Adrenal gland (tissue), 9 donors: ENCODE measurements at regions not wholly inside any gene's neighbourhood (a gene's known extent, or its start where the extent isn't known, plus 50 kb on each side); places are given as distances from the start of the nearest gene placed in this dataset.

Source experiments
- DNase-seq, 7 donors: peaks; one replicate each; pipeline ENCODE4 v3.0.0-alpha.2; 2019 to 2020
- H3K27ac ChIP-seq, 5 donors: fragments of 200-600 bp; sonication (generic) in 4 of 5; 1 replicate in 3 of 5; 2 replicates in 2 of 5; pipeline versions ENCODE4 v1.5.1 to v1.8.0; 2016 to 2020; ENCODE audit warnings: mild to moderate bottlenecking in 1 of 5
- H3K27me3 ChIP-seq: fragments of 200-600 bp; 2 replicates; pipeline ENCODE4 v1.8.0; 2021
- H3K36me3 ChIP-seq, 2 donors: fragments of 200-600 bp; replicated peaks in 1 of 2; 1 replicate in 1 of 2; 2 replicates in 1 of 2; pipeline versions ENCODE4 v1.5.1 to v1.8.0; 2018 to 2022
- H3K4me1 ChIP-seq, 2 donors: fragments of 200-600 bp; replicated peaks in 1 of 2; 1 replicate in 1 of 2; 2 replicates in 1 of 2; pipeline versions ENCODE4 v1.5.1 to v1.8.0; 2018 to 2021
- H3K4me3 ChIP-seq, 4 donors: fragments of 200-600 bp; sonication (generic) in 3 of 4; one replicate each; pipeline ENCODE4 v1.5.1; 2016 to 2018
- H3K9me3 ChIP-seq, 3 donors: fragments of 200-600 bp; sonication (generic) in 1 of 3; replicated peaks in 1 of 3; 1 replicate in 2 of 3; 2 replicates in 1 of 3; pipeline versions ENCODE4 v1.5.1 to v1.8.0; 2016 to 2021
- POLR2A ChIP-seq, 2 donors: fragments of 450-650 bp; IDR thresholded peaks; one replicate each; pipeline ENCODE4 v1.6.1; 2017; ENCODE audit warnings: antibody characterized with exemption in 2 of 2, mild to moderate bottlenecking in 2 of 2, moderate library complexity in 1 of 2
- WGBS, 4 donors: extraction: QIAGEN DNeasy Blood & Tissue Kit in 2 of 4; methylation state at CpG; one replicate each; pipeline versions ENCODE4 v1.1.5 to v1.1.7; 2013 to 2017; 5-methylcytosine and 5-hydroxymethylcytosine counted together
- intact Hi-C, 2 donors: fragments of 100-400 bp; cut with DNase I; formaldehyde crosslinking; loops; one replicate each; pipeline versions ENCODE4 v1.14.1 to v1.15.0; 2022 to 2023
- TF ChIP-seq, protein P1 (sequence below), 6 experiments: fragments of 450-650 bp in 4 of 6; fragments of 200-600 bp in 2 of 6; sonication (generic) in 1 of 6; IDR thresholded peaks; 1 replicate in 5 of 6; 2 replicates in 1 of 6; pipeline versions ENCODE4 v1.5.1 to v1.8.0; 2016 to 2021; ENCODE audit warnings: antibody characterized with exemption in 6 of 6, mild to moderate bottlenecking in 2 of 6, moderate library complexity in 1 of 6
- donor health status: healthy with polysubstance abuse.
- donor health status: Bipolar disorder and iron deficiency.
- donor health status: DM: yes; HTN: yes; CAD: no.
- donor health status: DM: no; HTN: no; CAD: no.
- donor health status: DM: no; HTN: no; CAD: no.

- Histone ChIP-seq H3K27ac (no peak overlapping the region), H3K27me3 (no peaks in the 10 kb centered on the region), H3K4me1 (no peaks in the 10 kb centered on the region), H3K4me3 (no peak overlapping the region), H3K9me3 (no peaks in the 10 kb centered on the region), H3K36me3 (no peaks in the 10 kb centered on the region)
- TF ChIP-seq POLR2A (IDR thresholded peaks at IDR 0.05), result no peak
- TF ChIP-seq, protein P1, sequence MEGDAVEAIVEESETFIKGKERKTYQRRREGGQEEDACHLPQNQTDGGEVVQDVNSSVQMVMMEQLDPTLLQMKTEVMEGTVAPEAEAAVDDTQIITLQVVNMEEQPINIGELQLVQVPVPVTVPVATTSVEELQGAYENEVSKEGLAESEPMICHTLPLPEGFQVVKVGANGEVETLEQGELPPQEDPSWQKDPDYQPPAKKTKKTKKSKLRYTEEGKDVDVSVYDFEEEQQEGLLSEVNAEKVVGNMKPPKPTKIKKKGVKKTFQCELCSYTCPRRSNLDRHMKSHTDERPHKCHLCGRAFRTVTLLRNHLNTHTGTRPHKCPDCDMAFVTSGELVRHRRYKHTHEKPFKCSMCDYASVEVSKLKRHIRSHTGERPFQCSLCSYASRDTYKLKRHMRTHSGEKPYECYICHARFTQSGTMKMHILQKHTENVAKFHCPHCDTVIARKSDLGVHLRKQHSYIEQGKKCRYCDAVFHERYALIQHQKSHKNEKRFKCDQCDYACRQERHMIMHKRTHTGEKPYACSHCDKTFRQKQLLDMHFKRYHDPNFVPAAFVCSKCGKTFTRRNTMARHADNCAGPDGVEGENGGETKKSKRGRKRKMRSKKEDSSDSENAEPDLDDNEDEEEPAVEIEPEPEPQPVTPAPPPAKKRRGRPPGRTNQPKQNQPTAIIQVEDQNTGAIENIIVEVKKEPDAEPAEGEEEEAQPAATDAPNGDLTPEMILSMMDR (IDR thresholded peaks at IDR 0.05), result no peak
- 62 to 67% (median 65%) methylated on average over 6 of the region's 6 CpGs for WGBS, 4 donors
- peak in 2 of 7 donors; percentile 7 to 24 for DNase-seq
- intact Hi-C loops, result no loop called here
Observed at GRCh38 chr9:107213561-107214028, 69.5 kb upstream of the RAD23B start.

DNA sequence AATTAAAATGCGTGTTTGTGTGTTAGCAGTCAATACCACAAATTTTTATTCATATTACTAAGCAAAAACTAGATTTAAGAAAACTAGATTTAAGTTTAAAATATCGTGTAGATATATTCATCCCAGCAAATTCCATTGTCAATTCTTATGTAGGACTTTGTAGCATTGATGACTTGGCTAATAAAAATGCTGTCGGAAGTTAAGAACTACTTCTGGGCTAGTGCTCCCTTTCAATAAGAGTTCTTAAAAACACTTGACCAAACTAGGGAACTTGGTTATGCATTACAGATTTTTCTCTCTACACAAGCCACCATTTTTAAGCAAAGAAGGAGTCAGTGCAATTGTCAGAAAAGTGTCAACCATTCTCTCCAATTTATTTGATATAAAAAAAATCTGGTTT, 68.7 kb upstream of the RAD23B start:
- Histone ChIP-seq H3K4me1 (no peaks in the 10 kb centered on the region), H3K27ac (no peak overlapping the region), H3K9me3 (no peaks in the 10 kb centered on the region), H3K4me3 (no peak overlapping the region), H3K36me3 (no peaks in the 10 kb centered on the region), H3K27me3 (no peaks in the 10 kb centered on the region)
- no peak for DNase-seq
- intact Hi-C loops, result no loop called here
- no peak for TF ChIP-seq POLR2A (IDR thresholded peaks at IDR 0.05)
- TF ChIP-seq, protein P1 (IDR thresholded peaks at IDR 0.05), result no peak
- 89 to 94% (median 92%) methylated on average over 3 of the region's 3 CpGs for WGBS, 4 donors

DNA sequence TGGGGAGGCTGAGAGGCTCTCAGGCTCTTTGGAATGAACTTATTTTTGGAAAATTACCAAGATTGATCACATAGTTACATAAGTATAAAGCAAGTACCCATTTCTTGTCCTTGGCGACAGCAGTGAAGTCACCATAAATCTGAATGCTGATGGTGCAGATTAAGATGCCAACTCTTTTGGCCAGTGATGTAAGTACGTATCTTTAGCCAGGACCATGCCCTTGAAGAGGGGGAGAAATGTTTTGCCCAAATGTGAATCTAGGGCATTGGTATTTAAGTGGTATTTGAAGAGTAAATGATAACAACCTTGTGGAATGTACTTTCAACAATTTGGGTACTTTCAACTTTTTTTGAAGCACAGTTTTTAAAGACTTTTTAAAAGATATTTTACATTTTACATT, 68.2 kb upstream of the RAD23B start:
- DNase-seq, result peak in 3 of 7 donors; percentile 29 to 37 (median 29)
- H3K4me3 ChIP-seq, result no peak overlapping the region
- TF ChIP-seq, protein P1 (IDR thresholded peaks at IDR 0.05), result no peak
- TF ChIP-seq POLR2A (IDR thresholded peaks at IDR 0.05), result no peak
- intact Hi-C loops, result no loop called here
- H3K36me3 ChIP-seq, result no peaks in the 10 kb centered on the region
- H3K9me3 ChIP-seq, result no peaks in the 10 kb centered on the region
- H3K27me3 ChIP-seq, result no peaks in the 10 kb centered on the region
- no peak overlapping the region for H3K27ac ChIP-seq
- 43 to 56% (median 50%) methylated on average over 2 of the region's 2 CpGs for WGBS, 4 donors
- H3K4me1 ChIP-seq, result no peaks in the 10 kb centered on the region

DNA sequence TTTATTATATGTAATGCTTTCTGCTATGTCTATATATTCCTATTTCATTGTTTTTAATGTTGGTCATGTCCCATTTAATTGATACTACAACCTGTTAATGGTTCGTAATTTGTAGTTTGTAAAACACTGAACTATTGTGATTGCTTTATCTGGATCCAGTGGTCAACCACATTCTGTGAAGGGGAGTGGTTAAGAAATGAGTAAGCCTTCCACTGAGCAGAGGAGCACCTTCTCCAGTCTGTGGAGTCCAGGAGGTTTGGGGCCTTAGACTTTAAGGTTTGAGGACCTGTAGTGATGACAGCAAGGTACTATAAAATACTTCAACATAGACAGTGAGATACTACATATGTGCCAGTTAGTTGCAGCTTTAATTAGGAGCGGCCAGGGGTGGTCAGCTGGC, 67.7 kb upstream of the RAD23B start:
- WGBS, 4 donors, result 70 to 90% (median 83%) methylated on average over 2 of the region's 2 CpGs

More for the DNA sequence above, 67.7 kb upstream of the RAD23B start:
- Histone ChIP-seq H3K36me3 (no peaks in the 10 kb centered on the region), H3K4me3 (no peak overlapping the region), H3K27me3 (no peaks in the 10 kb centered on the region), H3K27ac (no peak overlapping the region), H3K4me1 (no peaks in the 10 kb centered on the region), H3K9me3 (no peaks in the 10 kb centered on the region)
- intact Hi-C loops, result no loop called here
- DNase-seq, result no peak
- no peak for TF ChIP-seq POLR2A (IDR thresholded peaks at IDR 0.05)
- TF ChIP-seq, protein P1 (IDR thresholded peaks at IDR 0.05), result no peak
